Endothelial cell of umbilical vein (primary cell): ENCODE measurements at regions not wholly inside any gene's neighbourhood (a gene's known extent, or its start where the extent isn't known, plus 50 kb on each side); places are given as distances from the start of the nearest gene placed in this dataset.

Experiments used
- EZH2 ChIP-seq: IDR thresholded peaks from 2 replicates; pipeline ENCODE4 v1.6.1; 2012; ENCODE audit warnings: borderline replicate concordance, low read depth, mild to moderate bottlenecking, moderate library complexity, low read length, inconsistent platforms; ENCODE audit not compliant: severe bottlenecking
- FOS ChIP-seq: IDR thresholded peaks from 2 replicates; pipeline ENCODE4 v1.6.1; 2011; ENCODE audit warnings: mild to moderate bottlenecking, low read length, moderate library complexity, borderline replicate concordance; ENCODE audit not compliant: insufficient read depth
- GATA2 ChIP-seq: IDR thresholded peaks from 2 replicates; pipeline ENCODE4 v1.7.0; 2011; ENCODE audit warnings: low read depth, mild to moderate bottlenecking, moderate library complexity, mixed read lengths, low read length; ENCODE audit not compliant: insufficient read length, insufficient read depth
- JUN ChIP-seq: IDR thresholded peaks from 2 replicates; pipeline ENCODE4 v1.6.1; 2011; ENCODE audit warnings: borderline replicate concordance, low read depth; ENCODE audit not compliant: insufficient read length, insufficient read depth
- MAX ChIP-seq: IDR thresholded peaks from 2 replicates; pipeline ENCODE4 v1.6.1; 2011; ENCODE audit not compliant: insufficient read depth, insufficient read length
- MYC ChIP-seq: IDR thresholded peaks from one replicate; pipeline ENCODE4 v1.6.1; 2011; ENCODE audit warnings: mild to moderate bottlenecking, low read depth, low read length
- POLR2A ChIP-seq: IDR thresholded peaks from 2 replicates; pipeline ENCODE4 v1.6.1; 2012; ENCODE audit warnings: low read depth, mild to moderate bottlenecking, control low read depth, low read length
- POLR2AphosphoS5 ChIP-seq: IDR thresholded peaks from 2 replicates; pipeline ENCODE4 v1.6.1; 2012; ENCODE audit warnings: low read depth, mild to moderate bottlenecking, control low read depth, low read length, moderate library complexity; ENCODE audit not compliant: insufficient read depth
- TF ChIP-seq, protein P1 (sequence below), 2 donors: IDR thresholded peaks; 1 replicate in 1 of 2; 2 replicates in 1 of 2; pipeline ENCODE4 v1.5.1; 2011; ENCODE audit warnings: low read length in 2 of 2, mild to moderate bottlenecking in 2 of 2, moderate library complexity in 2 of 2, control low read depth in 1 of 2, inconsistent platforms in 1 of 2, low read depth in 1 of 2; ENCODE audit not compliant: insufficient read depth in 1 of 2; ENCODE audit errors: extremely low read depth in 1 of 2

- no peak for TF ChIP-seq GATA2
- TF ChIP-seq, protein P1, sequence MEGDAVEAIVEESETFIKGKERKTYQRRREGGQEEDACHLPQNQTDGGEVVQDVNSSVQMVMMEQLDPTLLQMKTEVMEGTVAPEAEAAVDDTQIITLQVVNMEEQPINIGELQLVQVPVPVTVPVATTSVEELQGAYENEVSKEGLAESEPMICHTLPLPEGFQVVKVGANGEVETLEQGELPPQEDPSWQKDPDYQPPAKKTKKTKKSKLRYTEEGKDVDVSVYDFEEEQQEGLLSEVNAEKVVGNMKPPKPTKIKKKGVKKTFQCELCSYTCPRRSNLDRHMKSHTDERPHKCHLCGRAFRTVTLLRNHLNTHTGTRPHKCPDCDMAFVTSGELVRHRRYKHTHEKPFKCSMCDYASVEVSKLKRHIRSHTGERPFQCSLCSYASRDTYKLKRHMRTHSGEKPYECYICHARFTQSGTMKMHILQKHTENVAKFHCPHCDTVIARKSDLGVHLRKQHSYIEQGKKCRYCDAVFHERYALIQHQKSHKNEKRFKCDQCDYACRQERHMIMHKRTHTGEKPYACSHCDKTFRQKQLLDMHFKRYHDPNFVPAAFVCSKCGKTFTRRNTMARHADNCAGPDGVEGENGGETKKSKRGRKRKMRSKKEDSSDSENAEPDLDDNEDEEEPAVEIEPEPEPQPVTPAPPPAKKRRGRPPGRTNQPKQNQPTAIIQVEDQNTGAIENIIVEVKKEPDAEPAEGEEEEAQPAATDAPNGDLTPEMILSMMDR (IDR thresholded peaks at IDR 0.05; ENCODE audit: extremely low read depth in 1 of 2, insufficient read depth in 1 of 2, low read depth in 1 of 2, low read length in 2 of 2), result no peak
- no peak for TF ChIP-seq POLR2A
- TF ChIP-seq MAX, result no peak
- no peak for TF ChIP-seq POLR2AphosphoS5
- TF ChIP-seq JUN, result no peak
- TF ChIP-seq EZH2, result no peak
- TF ChIP-seq MYC, result no peak
- TF ChIP-seq FOS, result no peak
Observed at GRCh38 chr4:11593576-11594116, 165.0 kb upstream of the HS3ST1 start.
